ENCODE measurements at regions not wholly inside any gene's neighbourhood (a gene's known extent, or its start where the extent isn't known, plus 50 kb on each side); places are given as distances from the start of the nearest gene placed in this dataset.

DNA sequence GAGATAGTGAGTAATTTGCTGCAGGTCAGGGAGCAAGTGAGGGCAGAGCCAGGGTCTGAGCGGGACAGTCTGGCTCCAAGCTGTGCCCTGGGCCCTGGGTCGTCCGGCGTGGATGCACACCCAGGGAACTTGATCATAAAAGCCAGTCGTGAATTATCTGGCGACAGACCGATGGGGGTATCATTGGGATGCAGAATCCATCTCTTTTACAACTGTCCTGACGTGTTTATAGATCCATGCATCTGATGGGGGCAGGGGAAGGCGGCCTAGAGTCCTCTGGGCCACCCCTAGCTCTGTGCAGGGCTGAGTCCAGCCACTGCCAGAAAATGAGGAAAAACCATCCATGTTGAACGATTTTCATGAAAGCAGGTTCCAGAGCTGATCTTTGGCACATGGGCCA is 332.8 kb downstream of the C16orf95 start:
- no peak for DNase-seq

DNA sequence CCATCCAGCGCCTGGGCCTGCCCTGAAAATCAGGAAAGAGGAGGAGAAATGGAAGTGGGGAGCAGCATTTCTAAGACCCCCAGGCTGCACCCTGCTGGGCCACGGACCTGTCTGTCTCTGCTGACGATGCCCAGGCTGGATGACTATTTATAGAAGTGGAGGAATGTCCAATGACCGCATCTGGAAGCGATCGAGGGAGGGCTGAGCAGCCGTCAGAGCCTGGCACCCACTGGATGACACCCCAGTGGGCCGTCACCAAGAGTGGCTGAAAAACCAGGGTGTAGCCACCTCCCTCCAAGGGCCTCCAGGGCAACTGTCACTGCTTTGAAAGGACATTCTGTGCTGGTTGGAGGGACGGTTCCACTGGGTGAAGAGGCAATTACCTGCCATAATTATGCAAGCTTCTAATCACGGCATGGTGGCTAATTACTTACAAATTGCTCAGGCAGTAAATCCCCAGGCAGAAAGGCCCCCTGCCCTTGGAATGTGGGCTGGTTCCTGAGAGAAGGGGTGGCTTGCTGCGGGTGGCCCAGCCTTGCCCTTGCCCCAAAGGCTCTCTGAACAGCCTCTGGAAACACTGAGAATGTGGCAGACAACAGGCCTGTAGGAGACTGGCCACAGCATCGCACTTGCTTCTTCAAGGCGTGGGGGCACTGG is 332.1 kb downstream of the C16orf95 start:
- DNase-seq, result no peak

DNA sequence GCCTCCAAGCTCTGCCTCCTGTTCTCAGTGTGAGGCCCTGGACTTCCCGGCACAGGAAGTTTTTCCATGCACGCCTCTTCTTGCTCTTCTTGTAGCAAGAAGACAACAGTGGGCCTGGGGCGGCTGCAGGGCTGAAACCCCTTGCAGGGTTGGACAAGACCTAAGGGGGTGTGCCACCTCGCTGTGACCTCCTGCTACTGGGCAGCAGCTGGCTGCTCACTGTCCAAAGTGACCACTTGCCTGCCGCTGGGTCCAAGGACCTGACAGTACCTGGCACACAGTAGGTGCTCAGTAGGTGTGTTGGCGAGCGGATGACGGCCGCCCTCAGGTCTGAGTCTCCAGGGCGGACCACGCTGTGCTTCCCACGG is 331.6 kb downstream of the C16orf95 start:
- DNase-seq, result no peak

DNA sequence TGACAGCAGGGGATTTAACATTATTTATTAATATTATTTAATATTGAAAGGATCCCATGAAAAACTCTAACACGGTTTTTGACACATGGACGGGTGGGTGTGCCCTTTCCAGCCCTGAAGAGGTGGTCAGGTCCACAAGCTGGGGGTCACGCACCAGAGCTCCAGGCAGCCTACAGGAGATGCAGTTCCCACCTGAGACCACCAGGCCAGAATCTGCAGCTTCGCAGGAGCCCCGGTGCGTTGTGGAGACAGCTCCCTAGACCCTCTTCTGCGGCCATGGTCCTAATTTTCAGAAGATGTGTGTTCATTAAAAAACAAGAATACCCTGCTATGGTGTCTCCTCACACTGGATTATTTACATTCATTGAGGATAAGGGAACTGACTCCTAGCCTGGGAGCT is 331.1 kb downstream of the C16orf95 start:
- DNase-seq, result no peak

DNA sequence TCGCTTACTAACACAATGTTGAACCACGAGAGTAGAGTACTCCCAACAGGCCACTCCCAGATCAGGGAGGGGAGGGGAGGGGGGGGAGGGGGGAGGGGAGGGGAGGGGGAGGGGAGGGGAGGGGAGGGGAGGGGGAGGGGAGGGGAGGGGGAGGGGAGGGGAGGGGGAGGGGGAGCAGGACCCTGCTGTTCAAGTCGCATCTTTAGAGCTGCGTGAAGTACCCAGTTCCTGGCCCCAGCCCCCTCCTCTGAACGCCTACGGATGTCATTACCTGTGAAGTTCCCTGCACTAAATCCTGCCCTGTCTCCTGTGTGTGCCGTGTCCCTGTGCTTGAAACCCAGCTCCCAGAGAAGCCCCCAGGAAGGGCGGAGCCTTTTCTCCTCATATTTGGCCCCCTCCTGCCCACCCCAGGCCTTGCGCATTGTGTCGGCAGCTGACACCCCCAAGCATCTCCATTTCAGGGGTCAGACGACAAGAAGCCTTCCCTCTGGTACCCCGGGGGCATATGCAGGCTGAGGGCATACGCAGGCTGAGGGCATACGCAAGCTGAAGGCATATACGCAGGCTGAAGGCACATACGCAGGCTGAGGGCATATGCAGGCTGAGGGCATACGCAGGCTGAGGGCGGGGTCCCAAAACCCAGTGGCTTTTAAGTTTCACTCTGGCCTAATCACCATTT is 330.2 kb downstream of the C16orf95 start:
- DNase-seq, result no peak

DNA sequence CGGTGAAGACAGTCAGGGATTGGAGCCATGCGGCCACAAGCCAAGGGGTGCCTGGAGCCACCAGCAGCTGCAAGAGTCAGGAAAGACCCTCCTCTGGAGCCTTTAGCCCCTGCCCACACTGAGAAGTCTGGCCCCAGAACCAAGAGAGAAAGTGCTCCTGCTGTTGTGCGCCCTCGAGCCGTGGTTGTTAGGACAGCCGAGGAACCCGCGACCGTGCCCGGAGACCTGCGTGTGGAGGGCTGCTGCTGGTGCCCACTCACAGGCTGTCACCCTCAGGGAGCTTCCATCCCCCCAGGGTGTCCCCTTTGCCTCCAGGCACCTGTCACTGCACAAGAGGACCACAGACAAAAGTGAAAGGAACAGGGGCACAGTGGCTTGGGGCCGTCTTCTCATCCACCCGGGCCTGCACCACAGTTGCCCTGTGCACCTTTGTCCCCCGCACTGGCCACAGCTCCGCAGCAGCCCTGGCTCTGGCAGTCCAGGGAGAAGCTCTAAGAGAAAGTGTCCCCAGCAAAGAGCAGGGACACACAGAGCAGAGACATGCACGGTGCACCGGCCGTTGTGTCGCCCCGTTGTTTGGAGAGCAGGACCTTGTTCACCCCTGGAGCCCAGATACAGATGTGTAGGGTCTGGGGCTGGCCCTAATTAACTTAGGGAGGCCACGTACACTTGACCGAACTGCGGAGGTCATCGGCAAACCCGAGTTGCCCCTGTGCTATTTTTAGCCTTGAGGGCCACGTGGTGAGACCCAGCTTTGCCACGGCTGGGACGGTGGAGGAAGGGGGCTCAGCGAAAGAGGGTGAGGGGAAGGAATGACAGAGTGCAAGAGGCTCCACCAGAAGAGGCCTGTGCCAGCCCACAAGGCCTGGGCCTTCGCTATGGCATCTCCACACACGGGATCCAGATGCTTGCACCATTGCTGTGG is 329.2 kb downstream of the C16orf95 start:
- DNase-seq, result no peak

DNA sequence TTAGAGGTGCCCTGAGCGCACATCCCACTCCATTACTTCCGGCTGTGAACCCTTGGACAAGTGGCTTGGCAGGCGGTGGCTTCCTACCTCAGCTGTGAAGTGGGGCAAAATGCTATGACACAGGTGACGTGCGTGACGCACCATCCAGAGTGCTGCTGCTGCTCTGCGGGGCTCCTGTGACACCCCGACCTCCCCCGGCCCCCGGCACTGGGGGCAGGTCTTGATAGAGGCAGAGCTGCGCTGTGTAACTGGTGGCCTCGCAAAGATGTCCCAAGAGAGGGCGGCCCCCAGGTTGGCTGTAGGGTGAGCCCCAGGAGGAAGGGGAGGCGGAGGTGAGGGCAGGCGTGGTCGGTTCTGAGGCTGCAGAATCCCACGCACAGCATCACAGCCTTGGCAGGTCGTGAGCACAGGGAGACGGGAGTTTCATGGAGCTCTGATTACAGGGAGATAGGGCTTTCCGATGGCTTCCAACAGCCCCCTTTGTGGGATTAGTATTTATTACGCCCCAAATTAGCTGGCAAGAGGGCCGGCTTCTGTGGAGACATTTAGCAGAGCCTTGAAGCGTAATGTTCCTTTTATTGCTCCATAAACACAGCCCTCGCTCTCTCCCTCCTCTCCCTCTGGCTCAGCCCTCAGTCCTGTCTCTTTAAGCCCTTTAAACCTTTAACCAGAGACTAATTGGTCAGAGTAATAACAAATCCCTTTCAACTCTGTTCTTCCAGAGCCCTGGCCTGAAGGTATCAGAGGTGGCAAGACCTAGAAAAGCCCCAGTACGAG is 328.1 kb downstream of the C16orf95 start:
- DNase-seq, result no peak

DNA sequence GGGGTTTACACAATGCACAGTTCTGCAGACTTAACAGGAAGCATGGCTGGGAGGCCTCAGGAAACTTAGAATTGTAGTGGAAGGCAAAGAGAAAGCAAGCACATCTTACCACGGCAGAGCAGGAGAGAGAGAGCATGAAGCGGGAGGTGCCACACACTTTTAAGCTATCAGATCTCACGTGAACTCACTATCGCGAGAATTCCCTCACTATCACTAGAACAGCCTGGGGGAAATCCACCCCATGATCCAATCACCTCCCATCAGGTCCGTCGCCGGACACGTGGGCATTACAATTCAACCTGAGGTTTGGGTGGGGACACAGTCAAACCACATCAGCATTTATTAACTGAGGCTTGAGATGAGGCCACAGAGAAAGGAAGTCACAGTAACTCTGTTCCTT is 326.7 kb downstream of the C16orf95 start:
- no peak for DNase-seq

DNA sequence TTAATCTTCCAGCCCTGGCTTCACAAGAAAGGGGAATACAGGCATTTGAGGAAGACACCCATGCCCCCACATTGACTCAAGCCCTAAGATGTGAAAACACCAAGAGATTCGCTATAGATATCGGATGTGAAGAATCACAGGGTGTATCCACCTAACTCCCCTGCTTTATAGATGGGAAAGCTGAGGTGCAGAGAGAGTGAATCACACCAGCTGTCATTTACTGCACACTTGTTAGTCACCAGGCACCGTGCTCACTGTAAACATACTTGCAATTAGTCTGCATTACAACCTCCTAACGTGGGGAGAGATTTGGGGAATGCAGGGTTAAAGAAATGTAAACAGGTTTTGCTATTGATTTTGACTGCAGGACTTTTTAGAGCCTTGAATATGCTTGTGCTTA is 325.5 kb downstream of the C16orf95 start:
- DNase-seq, result no peak

DNA sequence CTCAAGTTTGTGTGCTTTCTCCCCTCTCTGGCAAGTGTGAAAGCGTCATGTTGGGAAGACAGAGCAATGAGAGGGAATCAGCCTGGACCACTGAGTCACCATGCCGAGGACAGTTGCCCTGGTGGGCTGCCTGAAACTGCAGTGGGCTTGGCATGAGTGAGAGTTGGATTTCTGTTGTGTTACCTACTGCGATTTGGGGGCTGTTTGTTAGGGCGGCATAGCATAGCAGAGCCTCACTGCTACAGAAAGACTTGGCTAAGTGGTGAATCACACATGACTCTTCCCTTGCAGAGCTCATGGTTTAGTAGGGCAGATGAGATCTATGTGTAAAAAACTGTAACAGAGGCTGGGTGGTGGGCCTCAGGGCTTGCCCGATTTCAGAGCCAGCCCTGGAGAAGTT is 324.6 kb downstream of the C16orf95 start:
- no peak for DNase-seq

DNA sequence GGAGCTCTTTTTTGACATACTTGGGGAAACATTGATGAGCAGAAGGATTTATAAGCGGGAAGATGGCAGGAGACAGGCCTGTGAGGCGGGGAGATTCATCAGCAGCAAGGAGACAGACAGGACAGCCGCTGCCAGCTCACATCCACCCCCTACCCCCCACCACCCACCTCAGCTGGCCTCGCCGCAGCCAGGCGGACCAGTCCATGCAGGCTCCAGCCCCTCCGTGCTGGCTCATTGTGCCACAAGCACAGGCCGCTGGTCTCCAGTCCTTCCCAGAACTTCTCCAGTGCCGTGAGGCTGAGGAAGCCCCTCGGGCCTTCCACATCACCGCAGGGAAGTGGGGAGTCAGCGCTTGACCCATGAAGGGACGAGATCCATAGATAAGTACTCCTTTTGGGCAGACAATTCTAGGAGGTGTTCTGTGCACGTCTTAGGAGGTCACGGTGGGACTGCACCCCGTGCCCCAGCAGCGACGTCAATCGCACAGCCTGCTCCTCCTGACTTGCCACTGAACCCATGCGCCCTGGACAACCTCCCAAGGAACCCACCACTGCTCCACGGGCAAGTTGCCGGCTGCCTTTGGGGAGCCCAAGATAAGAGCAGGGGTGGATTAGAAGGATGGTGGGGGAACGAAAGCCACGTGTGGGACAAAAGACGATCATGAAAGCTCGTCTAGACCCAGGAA is 323.6 kb downstream of the C16orf95 start:
- DNase-seq, result no peak

DNA sequence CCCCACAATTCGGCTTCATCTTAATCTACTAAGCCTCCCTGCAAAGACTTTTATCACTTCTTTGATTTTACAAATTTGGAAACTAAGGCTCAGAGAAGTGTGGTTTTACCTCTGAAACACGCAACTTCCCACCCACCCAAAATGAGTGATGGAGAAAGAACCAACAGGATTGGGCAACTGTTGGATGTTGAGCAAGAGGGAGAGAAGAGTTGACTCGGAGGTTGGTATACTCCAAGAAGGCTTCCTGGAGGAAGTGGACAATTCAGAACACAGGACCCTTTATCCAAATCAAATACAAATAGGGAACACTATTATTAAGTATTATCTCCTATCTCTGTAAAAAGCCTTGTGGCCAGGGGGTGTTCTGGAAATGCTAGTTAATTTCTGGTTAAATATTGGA is 323.0 kb downstream of the C16orf95 start:
- no peak for DNase-seq

DNA sequence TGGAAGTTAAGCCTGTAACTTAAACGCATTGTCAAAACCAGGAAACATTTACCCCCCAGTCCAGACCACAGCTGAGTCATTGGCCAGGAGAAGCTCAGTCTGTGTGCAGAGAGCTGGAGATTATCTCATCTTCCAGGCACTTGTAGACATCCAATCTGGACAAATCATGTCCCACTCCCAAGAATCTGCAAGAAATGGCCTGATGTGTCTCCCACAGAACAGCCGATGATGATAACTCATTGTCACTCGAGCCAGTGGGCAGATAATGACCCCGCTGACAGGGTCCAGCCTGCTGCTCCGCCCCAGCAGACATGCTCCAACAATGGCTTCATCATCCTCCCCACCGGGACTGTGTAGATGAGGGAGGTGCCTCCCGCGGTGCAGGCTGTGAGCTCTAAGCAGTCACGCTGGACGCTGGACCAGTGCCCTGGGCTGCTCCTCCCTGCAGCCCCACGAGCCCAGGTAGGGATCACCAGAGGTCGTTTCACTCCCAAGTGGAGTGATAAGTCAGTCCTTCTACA is 322.5 kb downstream of the C16orf95 start:
- DNase-seq, result no peak

DNA sequence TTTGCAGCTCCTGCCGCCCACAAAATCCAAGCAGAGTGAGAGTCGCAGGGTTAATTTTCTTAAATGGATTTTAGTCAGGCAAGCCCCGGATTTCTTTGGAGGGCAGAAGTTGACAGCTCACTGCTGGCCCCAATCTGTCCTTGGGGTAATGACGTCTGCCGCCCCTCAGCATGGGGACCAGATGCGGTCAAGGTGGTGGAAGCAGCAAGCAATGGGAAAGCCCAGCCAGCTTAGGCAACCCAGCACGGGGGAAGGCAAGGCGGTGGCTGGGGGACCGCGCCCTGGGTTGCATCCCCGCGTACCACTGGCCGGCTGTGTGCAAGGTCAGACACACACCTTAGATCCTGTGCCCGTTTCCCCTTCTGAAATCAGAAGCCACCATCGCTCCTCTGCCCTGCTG is 321.7 kb downstream of the C16orf95 start:
- DNase-seq, result no peak

DNA sequence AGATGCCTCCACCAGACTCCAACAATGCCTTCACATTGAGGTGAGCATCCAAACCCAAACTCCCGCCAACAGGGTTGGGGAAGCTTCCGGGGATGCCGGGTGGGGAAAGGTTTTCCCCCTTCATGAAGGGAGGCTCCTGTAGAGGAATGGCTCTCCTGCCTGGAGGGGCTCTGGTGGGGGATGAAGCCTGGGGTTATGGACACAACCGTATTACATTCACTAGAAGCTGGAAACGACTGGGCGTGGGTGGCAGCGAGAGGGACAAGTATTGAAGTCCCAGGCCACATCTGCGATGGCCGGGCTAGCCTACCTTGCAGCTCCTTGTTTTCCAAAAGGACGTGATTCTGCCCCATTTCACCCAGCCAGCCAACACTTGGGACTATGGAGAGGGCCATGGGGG is 321.1 kb downstream of the C16orf95 start:
- no peak for DNase-seq

DNA sequence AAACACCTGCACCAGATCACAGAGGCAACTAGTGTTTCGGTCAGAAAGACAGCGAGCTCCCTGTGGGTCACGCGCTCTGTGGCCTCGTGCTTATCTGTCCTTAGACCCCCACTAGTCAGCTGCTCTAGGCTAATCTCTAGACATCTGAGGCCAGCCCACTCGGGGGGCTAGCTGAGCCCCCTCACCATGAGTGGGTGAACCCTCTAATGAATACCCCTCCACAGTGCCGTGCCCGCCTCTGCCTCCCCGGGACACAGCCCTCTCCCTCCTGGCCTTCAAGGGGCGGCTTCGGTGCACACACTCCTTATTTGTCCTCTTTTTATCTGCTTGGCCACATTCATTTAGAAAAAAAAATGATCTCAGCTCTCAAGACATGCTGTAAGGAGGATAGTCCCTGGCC is 320.1 kb downstream of the C16orf95 start:
- no peak for DNase-seq

DNA sequence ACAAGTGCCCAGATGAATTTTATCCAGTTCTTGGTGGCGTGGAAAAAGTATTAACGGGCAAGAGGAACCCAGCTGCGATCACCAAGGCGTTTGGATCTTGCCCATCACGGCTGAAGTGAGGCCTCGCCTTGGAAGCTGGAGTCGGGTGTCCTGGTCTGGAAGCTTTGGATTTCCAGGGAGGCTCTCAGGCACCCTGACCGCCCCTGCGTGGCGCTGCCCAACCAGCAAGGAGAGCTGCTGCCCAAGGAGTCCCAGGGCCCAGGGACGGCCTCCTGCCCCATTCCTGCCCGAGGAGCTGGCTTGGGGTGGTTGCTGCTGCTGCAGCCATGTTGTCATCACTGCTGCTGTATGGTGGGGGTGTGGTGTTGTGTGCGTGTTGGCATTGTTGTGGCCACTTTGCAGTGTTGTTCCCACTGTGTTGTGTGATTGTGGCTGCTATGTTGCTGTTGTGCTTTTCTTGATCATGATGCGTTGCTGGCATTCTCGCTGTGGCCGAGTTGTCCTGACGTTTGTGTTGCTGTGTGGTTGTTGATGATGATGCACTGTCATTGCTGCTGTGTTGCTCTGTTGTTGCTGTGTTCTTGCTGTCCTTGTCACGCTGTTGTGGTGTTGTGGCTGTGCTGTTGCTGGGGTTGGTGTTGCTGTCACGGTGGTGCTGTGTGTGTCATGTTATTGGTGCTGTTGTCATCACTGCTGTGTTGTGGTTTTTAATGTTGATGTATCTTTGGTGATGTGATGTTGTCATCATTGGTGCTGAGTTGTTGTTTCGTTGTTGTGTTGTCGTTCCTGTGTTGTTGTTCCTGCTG is 318.8 kb downstream of the C16orf95 start:
- no peak for DNase-seq

DNA sequence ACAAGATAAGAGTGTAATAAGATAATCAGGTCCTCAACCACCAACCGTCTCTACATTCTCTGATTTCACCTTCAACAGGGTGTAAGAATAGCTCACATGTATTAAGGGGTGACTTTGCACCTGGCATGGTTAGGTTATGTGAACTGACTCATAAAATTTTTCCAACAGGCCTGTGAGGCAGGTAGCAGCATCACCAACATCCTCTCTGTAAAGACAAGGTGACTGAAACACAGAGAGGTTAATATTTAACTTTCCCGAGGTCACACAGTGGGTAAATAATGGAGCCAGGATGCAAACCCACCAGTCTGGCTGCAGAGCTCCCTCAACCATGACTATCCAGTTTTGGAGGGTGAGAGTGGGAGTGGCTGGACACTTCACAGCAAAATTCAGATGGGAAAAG is 317.2 kb downstream of the C16orf95 start:
- no peak for DNase-seq

DNA sequence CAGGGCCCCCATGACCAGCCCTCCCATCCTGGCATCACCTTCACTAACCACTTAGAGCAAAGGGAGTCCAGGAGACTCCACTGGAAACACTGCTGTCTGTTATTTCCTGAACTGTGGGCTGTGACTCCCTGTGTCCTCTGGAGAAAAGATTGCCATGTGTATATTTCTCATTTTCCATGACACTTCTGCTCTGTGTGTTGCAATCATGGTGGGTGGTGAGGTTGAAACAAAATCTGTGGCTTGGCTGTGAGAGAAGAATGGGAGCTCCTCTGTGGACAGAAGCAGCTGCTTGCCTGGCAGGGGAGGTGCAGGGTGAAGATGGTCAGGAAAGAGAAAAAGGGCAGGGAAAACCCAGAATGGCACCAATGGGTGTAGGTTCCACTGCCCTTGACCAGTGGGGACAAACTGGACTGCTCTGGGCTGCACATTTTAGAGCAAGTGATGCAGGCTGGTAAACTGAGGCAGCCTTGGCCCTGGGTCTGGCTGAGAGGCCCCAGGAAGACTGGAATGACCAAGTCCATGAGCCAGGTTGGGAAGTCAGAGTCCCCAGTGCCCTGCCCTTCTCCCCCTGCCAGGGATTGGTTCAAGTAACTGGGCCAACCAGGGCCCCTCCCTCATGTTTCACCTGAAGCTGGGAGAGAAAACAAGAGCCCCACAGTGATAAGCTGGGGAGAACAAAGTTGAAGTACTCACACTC is 314.3 kb downstream of the C16orf95 start:
- DNase-seq, result no peak

DNA sequence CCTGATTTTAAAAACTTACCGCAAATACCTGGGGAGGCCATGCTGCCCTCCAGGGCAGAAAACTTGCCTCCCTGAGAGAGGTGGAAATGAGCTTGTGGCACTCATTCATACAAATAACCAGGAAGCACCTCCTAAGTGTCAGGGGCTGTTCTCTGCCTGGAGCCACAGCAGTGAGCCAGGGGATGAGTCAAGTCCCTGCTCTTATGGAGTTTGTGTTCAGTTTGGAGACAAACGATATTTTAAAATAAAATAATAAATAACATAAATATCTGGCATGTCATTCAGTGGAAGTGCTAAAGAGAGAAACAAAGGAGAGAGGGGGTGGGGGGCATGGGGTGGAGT is 313.8 kb downstream of the C16orf95 start:
- no peak for DNase-seq

DNA sequence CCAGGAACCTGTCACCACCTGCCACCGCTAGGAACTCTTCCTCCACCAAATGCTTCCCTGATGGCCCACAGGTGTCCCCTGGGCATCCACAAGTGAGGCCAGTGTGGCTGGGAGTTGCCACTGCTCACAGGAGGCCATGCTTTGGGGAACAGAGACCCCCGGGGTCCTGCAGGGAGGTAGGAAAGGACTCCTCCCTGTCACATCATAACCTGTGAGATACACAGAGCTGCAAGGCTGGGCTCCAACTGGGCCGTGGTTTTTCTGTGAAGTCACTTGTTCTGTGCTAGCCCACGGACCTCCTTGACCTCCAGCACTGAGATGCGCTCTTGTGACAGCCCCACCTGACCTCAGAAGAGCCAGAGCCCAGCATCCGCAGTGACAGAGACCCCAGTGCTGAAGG is 311.2 kb downstream of the C16orf95 start:
- DNase-seq, result no peak
